Lung (tissue), 11 donors: ENCODE measurements at regions not wholly inside any gene's neighbourhood (a gene's known extent, or its start where the extent isn't known, plus 50 kb on each side); places are given as distances from the start of the nearest gene placed in this dataset.

Source experiments
- ATAC-seq: fragments of 200-7000 bp; cut with Tn5 transposase; one replicate; pipeline ENCODE4 v1.9.1; 2020; ENCODE audit warnings: moderate number of reproducible peaks; ENCODE audit not compliant: insufficient read depth, low FRiP score
- DNase-seq, 3 donors: peaks; one replicate each; pipeline ENCODE4 v3.0.0-alpha.2; 2013 to 2017
- H3K27ac ChIP-seq, 2 donors: one replicate each; pipeline ENCODE4 v1.5.1; 2013; ENCODE audit warnings: mild to moderate bottlenecking in 2 of 2, moderate library complexity in 2 of 2, control low read depth in 1 of 2, inconsistent platforms in 1 of 2, low read depth in 1 of 2, low read length in 1 of 2
- H3K27me3 ChIP-seq, 3 donors: one replicate each; pipeline ENCODE4 v1.5.1; 2013; ENCODE audit warnings: low read length in 2 of 3; ENCODE audit not compliant: control insufficient read depth in 3 of 3, insufficient read depth in 3 of 3
- H3K36me3 ChIP-seq, 4 donors: one replicate each; pipeline ENCODE4 v1.5.1; 2013; ENCODE audit warnings: low read length in 4 of 4, mild to moderate bottlenecking in 1 of 4, moderate library complexity in 1 of 4; ENCODE audit not compliant: control insufficient read depth in 4 of 4, insufficient read depth in 4 of 4
- H3K4me1 ChIP-seq, 5 donors: one replicate each; pipeline ENCODE4 v1.5.1; 2013; ENCODE audit warnings: low read length in 5 of 5, mild to moderate bottlenecking in 2 of 5, moderate library complexity in 1 of 5; ENCODE audit not compliant: control insufficient read depth in 5 of 5, insufficient read depth in 5 of 5
- H3K4me3 ChIP-seq: one replicate; pipeline ENCODE4 v1.5.1; 2013; ENCODE audit warnings: mild to moderate bottlenecking, control low read depth, moderate library complexity
- H3K9ac ChIP-seq, 2 donors: one replicate each; pipeline ENCODE4 v1.5.1; 2013; ENCODE audit warnings: low read length in 2 of 2, control low read depth in 1 of 2; ENCODE audit not compliant: insufficient read depth in 1 of 2
- H3K9me3 ChIP-seq, 4 donors: one replicate each; pipeline ENCODE4 v1.5.1; 2013; ENCODE audit warnings: low read length in 3 of 4, mild to moderate bottlenecking in 1 of 4, moderate library complexity in 1 of 4; ENCODE audit not compliant: control insufficient read depth in 4 of 4, insufficient read depth in 3 of 4
- WGBS, 2 donors: extraction: QIAGEN DNeasy Blood & Tissue Kit; methylation state at CpG; one replicate each; pipeline ENCODE4 v1.1.7; 2013; 5-methylcytosine and 5-hydroxymethylcytosine counted together
- TF ChIP-seq, protein P1 (sequence below): IDR thresholded peaks from 2 replicates; pipeline ENCODE4 v1.5.1; 2012; ENCODE audit warnings: mild to moderate bottlenecking; ENCODE audit errors: control extremely low read depth, extremely low read depth
- donor health status: control.
- donor health status: control.
- donor health status: Bipolar disorder and iron deficiency.
- donor health status: healthy.
- donor health status: DM: yes; HTN: yes; CAD: no.

DNA sequence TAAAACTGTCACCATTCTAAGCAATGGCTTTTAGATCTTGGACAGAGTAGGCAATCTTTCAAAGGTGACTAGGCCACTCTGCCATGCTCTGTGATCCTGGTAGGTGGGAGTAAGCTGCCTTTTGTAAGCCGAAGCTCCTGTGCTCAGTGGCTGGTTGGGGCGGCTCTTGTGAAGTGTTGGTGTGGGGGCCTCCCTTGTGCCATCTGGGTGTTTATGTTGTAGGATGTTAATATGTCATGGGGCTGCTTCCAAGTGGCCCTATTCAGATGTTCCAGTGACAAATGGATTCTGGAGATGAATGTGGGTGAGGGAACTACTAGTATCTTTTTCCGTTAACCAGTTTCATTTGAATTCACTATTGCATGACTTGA lies 116.8 kb upstream of the SPRED2 start:
- Histone ChIP-seq H3K9ac (no peak overlapping the region), H3K4me3 (no peak overlapping the region), H3K36me3 (no peaks in the 10 kb centered on the region), H3K27ac (no peak overlapping the region), H3K27me3 (no peaks in the 10 kb centered on the region), H3K9me3 (no peaks in the 10 kb centered on the region), H3K4me1 (peaks cover 0 to 7% (median 0%) of the 10 kb centered on the region in 5 donors)
- DNase-seq = no peak
- ATAC-seq = no peak
- TF ChIP-seq, protein P1, sequence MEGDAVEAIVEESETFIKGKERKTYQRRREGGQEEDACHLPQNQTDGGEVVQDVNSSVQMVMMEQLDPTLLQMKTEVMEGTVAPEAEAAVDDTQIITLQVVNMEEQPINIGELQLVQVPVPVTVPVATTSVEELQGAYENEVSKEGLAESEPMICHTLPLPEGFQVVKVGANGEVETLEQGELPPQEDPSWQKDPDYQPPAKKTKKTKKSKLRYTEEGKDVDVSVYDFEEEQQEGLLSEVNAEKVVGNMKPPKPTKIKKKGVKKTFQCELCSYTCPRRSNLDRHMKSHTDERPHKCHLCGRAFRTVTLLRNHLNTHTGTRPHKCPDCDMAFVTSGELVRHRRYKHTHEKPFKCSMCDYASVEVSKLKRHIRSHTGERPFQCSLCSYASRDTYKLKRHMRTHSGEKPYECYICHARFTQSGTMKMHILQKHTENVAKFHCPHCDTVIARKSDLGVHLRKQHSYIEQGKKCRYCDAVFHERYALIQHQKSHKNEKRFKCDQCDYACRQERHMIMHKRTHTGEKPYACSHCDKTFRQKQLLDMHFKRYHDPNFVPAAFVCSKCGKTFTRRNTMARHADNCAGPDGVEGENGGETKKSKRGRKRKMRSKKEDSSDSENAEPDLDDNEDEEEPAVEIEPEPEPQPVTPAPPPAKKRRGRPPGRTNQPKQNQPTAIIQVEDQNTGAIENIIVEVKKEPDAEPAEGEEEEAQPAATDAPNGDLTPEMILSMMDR = no peak
- 86 to 97% methylated on average over 3 of the region's 3 CpGs for WGBS, 2 donors

DNA sequence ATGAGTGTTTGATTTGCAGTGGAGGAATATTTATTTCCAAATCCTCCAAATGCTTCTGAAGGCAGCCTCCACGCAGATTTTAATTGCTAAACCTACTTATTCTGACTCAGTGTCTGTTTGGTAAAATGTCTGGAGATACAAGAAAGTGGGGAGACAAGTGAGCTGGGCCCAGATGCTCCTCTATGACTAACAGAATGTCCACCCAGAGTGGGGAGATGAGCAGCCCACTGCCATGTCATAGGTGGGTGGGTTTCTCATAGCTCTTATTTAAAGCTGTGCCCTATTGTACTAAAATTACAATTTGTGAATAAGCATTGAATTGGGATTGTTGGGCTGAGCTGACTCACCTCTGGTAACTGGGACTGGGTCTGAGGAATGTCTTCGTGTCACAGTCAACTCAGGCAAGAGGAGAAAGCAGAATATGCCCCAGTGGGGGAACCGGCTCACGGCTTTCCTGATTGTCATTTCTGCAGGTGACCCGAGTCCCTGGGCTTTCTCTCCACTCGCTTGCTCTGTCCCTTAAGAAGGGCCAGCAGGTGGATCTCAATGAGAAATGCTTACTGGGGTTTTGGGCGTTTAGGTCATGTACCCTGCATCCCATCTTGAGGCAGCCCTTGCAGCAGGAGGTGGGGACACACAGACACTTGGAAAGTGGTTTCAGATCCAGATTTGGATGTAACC lies 116.3 kb upstream of the SPRED2 start:
- H3K36me3 ChIP-seq = no peaks in the 10 kb centered on the region
- ATAC-seq (no peak), DNase-seq (no peak)
- H3K27ac ChIP-seq = no peak overlapping the region
- H3K9ac ChIP-seq = no peak overlapping the region
- no peak overlapping the region for H3K4me3 ChIP-seq
- WGBS, 2 donors = 94 to 95% methylated on average over 7 of the region's 7 CpGs
- TF ChIP-seq, protein P1 = no peak
- H3K4me1 ChIP-seq = peaks cover 0 to 7% (median 0%) of the 10 kb centered on the region in 5 donors
- H3K27me3 ChIP-seq = no peaks in the 10 kb centered on the region
- no peaks in the 10 kb centered on the region for H3K9me3 ChIP-seq

DNA sequence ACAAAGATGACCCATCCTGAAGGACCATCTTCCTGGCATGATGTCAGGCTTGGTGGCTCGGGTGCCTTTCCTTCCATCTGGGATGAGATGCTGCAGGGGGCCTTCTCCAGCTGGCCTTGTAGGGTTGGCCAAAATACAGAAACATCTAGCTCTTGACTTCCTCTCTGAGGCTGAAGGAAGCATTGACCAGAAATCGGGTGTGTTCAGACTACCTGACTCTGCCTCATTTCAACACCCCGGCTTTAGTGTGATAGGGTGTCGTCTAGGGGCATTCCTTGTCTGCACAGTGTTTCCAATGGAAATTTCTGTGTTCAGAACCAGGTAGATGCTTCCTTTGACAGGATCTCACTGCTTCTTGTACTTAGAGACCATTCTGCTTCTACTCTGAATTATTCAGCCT lies 115.7 kb upstream of the SPRED2 start:
- WGBS, 2 donors = 79 to 88% methylated on average over 4 of the region's 4 CpGs
- TF ChIP-seq, protein P1 = no peak

More for the DNA sequence above, 115.7 kb upstream of the SPRED2 start:
- H3K9me3 ChIP-seq = no peaks in the 10 kb centered on the region
- ATAC-seq (no peak), DNase-seq (no peak)
- H3K27me3 ChIP-seq = no peaks in the 10 kb centered on the region
- H3K27ac ChIP-seq = no peak overlapping the region
- no peaks in the 10 kb centered on the region for H3K36me3 ChIP-seq
- H3K9ac ChIP-seq = no peak overlapping the region
- peaks cover 0 to 7% (median 0%) of the 10 kb centered on the region in 5 donors for H3K4me1 ChIP-seq
- H3K4me3 ChIP-seq = no peak overlapping the region
